PC-3 (cell line): ENCODE measurements at regions not wholly inside any gene's neighbourhood (a gene's known extent, or its start where the extent isn't known, plus 50 kb on each side); places are given as distances from the start of the nearest gene placed in this dataset.

Experiments used
- CTCF ChIP-seq: fragments of 300-600 bp; sonication (generic); conservative IDR thresholded peaks from 2 replicates; pipeline ENCODE4 v1.5.1; 2017; ENCODE audit warnings: antibody characterized with exemption, low read depth, mild to moderate bottlenecking, low read length
- EZH2 ChIP-seq: fragments of 300-600 bp; sonication (generic); IDR thresholded peaks from one replicate; pipeline ENCODE4 v1.6.1; 2017; ENCODE audit warnings: antibody characterized with exemption, mild to moderate bottlenecking, low read length; ENCODE audit not compliant: unreplicated experiment

DNA sequence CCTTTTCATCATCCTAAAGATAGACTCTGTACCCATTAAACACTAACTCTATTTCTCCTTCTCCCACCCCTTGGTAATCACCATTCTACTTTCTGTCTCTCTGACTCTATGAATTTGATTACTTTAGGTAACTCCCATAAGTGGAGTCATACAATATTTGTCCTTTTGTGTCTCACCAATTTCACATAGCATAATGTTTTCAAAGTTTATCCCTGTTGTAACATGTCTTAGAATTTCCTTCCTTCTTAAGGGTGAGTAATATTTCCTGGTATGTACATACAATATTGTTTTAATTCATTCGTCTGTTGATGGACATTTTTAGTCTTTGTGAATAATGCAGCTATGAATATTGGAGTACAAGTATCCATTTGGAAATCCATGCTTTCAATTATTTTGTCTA lies 50.9 kb upstream of the CDCA7L start:
- TF ChIP-seq CTCF (no peak), EZH2 (no peak)
